SK-N-SH (cell line): ENCODE measurements at regions not wholly inside any gene's neighbourhood (a gene's known extent, or its start where the extent isn't known, plus 50 kb on each side); places are given as distances from the start of the nearest gene placed in this dataset.

Experiments
- CTCF ChIP-seq: fragments of 200-600 bp; sonication (generic); IDR thresholded peaks from 2 replicates; pipeline ENCODE4 v1.6.1; 2017; ENCODE audit warnings: antibody characterized with exemption, mild to moderate bottlenecking, moderate library complexity
- GABPA ChIP-seq: IDR thresholded peaks from 2 replicates; pipeline ENCODE4 v1.4.0; 2012; ENCODE audit warnings: low read depth, mild to moderate bottlenecking
- MAX ChIP-seq: IDR thresholded peaks from 2 replicates; pipeline ENCODE4 v1.4.0; 2012; ENCODE audit warnings: low read depth
- NRF1 ChIP-seq: IDR thresholded peaks from 2 replicates; pipeline ENCODE4 v1.6.1; 2012; ENCODE audit warnings: low read depth, mild to moderate bottlenecking, low read length
- PBX3 ChIP-seq: IDR thresholded peaks from 2 replicates; pipeline ENCODE4; 2012
- RXRA ChIP-seq: IDR thresholded peaks from 2 replicates; pipeline ENCODE4 v1.4.0; 2012; ENCODE audit warnings: low read depth, mild to moderate bottlenecking, borderline replicate concordance
- SIN3A ChIP-seq: IDR thresholded peaks from 2 replicates; pipeline ENCODE4 v1.6.1; 2012; ENCODE audit warnings: low read depth, mild to moderate bottlenecking, low read length, moderate library complexity, borderline replicate concordance
- TCF12 ChIP-seq: IDR thresholded peaks from 2 replicates; pipeline ENCODE4 v1.4.0; 2012
- ZBTB33 ChIP-seq: IDR thresholded peaks from 2 replicates; pipeline ENCODE4 v1.4.0; 2012; ENCODE audit warnings: low read depth, borderline replicate concordance

GRCh38 chr2:83862600-83862999 is 596.5 kb downstream of the SUCLG1 start:
- TF ChIP-seq SIN3A, result no peak
- TF ChIP-seq GABPA, result no peak
- no peak for TF ChIP-seq TCF12
- TF ChIP-seq MAX, result no peak
- no peak for TF ChIP-seq CTCF
- TF ChIP-seq ZBTB33, result no peak
- TF ChIP-seq PBX3, result no peak
- TF ChIP-seq RXRA, result no peak
- no peak for TF ChIP-seq NRF1
